Astrocyte of the cerebellum (primary cell): ENCODE measurements at regions not wholly inside any gene's neighbourhood (a gene's known extent, or its start where the extent isn't known, plus 50 kb on each side); places are given as distances from the start of the nearest gene placed in this dataset.

Experiments used
- DNase-seq: peaks from one replicate; pipeline ENCODE4 v3.0.0-alpha.2; 2011; ENCODE audit warnings: low read depth
- H3K4me3 ChIP-seq: 2 replicates; pipeline ENCODE4 v1.5.1; 2011; ENCODE audit warnings: mild to moderate bottlenecking, low read depth, low read length, moderate library complexity
- CTCF ChIP-seq: IDR thresholded peaks from 2 replicates; pipeline ENCODE4 v1.5.1; 2012; ENCODE audit warnings: low read length, low read depth, moderate library complexity, mild to moderate bottlenecking; ENCODE audit errors: missing control alignments
- in situ Hi-C: cut with HindIII; loops from 2 replicates; pipeline ENCODE4 v1.10.0; 2017; ENCODE audit warnings: low sequenced_read_pairs

GRCh38 chr4:124484008-124484407, 228.5 kb downstream of the ANKRD50 start:
- in situ Hi-C loops: no loop called here
- TF ChIP-seq CTCF: no peak
- DNase-seq: no peak
- no peak overlapping the region for H3K4me3 ChIP-seq

- H3K4me3 ChIP-seq: no peak overlapping the region
- no peak for TF ChIP-seq CTCF
- no peak for DNase-seq
- in situ Hi-C loops: no loop called here
Observed at GRCh38 chr4:124484940-124485339, 227.6 kb downstream of the ANKRD50 start.

GRCh38 chr4:124486423-124486822, 226.1 kb downstream of the ANKRD50 start:
- no peak for TF ChIP-seq CTCF
- H3K4me3 ChIP-seq: no peak overlapping the region
- in situ Hi-C loops: no loop called here
- no peak for DNase-seq

GRCh38 chr4:124487651-124488050, 224.9 kb downstream of the ANKRD50 start:
- no peak overlapping the region for H3K4me3 ChIP-seq
- in situ Hi-C loops: no loop called here
- no peak for DNase-seq
- no peak for TF ChIP-seq CTCF

- no peak for TF ChIP-seq CTCF
Observed at GRCh38 chr4:124491361-124492145, 221.0 kb downstream of the ANKRD50 start.

GRCh38 chr4:124499261-124499660, 213.3 kb downstream of the ANKRD50 start:
- in situ Hi-C loops: no loop called here
- no peak for TF ChIP-seq CTCF
- no peak overlapping the region for H3K4me3 ChIP-seq
- DNase-seq: no peak

More at GRCh38 chr4:124491361-124492145, 221.0 kb downstream of the ANKRD50 start:
- DNase-seq: no peak
- in situ Hi-C loops: no loop called here
- H3K4me3 ChIP-seq: no peak overlapping the region
